Glutamatergic neuron (in vitro differentiated cells): ENCODE measurements at regions not wholly inside any gene's neighbourhood (a gene's known extent, or its start where the extent isn't known, plus 50 kb on each side); places are given as distances from the start of the nearest gene placed in this dataset.
"Not testable (repeated sequence)": the region's sequence is repeated elsewhere in the genome, so short reads cannot be mapped to it uniquely, and the experiment has no call there.

Source experiments
- DNase-seq: peaks from one replicate; pipeline ENCODE4 v3.0.0; 2022
- H3K27ac Mint-ChIP-seq: one replicate; pipeline ENCODE4 v1.8.0; 2020; ENCODE audit warnings: mild to moderate bottlenecking, mixed read lengths, inconsistent platforms; ENCODE audit not compliant: unreplicated experiment
- H3K27me3 Mint-ChIP-seq: one replicate; pipeline ENCODE4 v1.8.0; 2020; ENCODE audit warnings: mild to moderate bottlenecking, moderate library complexity, mixed read lengths, inconsistent platforms; ENCODE audit not compliant: unreplicated experiment
- H3K36me3 Mint-ChIP-seq: one replicate; pipeline ENCODE4 v1.8.0; 2020; ENCODE audit warnings: mild to moderate bottlenecking, mixed read lengths, inconsistent platforms; ENCODE audit not compliant: unreplicated experiment
- H3K4me1 Mint-ChIP-seq: one replicate; pipeline ENCODE4 v1.8.0; 2020; ENCODE audit warnings: mild to moderate bottlenecking, low read depth, mixed read lengths, inconsistent platforms; ENCODE audit not compliant: unreplicated experiment
- H3K4me3 Mint-ChIP-seq: one replicate; pipeline ENCODE4 v1.8.0; 2020; ENCODE audit warnings: mild to moderate bottlenecking, mixed read lengths, inconsistent platforms; ENCODE audit not compliant: unreplicated experiment
- H3K9me3 Mint-ChIP-seq: one replicate; pipeline ENCODE4 v1.8.0; 2020; ENCODE audit warnings: mild to moderate bottlenecking, moderate library complexity, mixed read lengths, inconsistent platforms; ENCODE audit not compliant: unreplicated experiment
- CTCF ChIP-seq: fragments of 200-600 bp; sonication (generic); IDR thresholded peaks from one replicate; pipeline ENCODE4 v1.5.0; 2021; ENCODE audit not compliant: partially characterized antibody, unreplicated experiment

GRCh38 chr7:79923953-79924352, 210.7 kb upstream of the GNAI1 start:
- no peak for TF ChIP-seq CTCF
- H3K27me3 Mint-ChIP-seq: peaks cover 2% of the 10 kb centered on the region
- H3K9me3 Mint-ChIP-seq: no peaks in the 10 kb centered on the region
- H3K27ac Mint-ChIP-seq: no peak overlapping the region
- no peak for DNase-seq
- no peak overlapping the region for H3K4me3 Mint-ChIP-seq
- no peaks in the 10 kb centered on the region for H3K4me1 Mint-ChIP-seq
- no peaks in the 10 kb centered on the region for H3K36me3 Mint-ChIP-seq

GRCh38 chr7:79922894-79923293, 211.7 kb upstream of the GNAI1 start:
- DNase-seq: no peak
- peaks cover 2% of the 10 kb centered on the region for H3K27me3 Mint-ChIP-seq
- no peaks in the 10 kb centered on the region for H3K9me3 Mint-ChIP-seq
- no peak overlapping the region for H3K4me3 Mint-ChIP-seq
- no peak overlapping the region for H3K27ac Mint-ChIP-seq
- H3K4me1 Mint-ChIP-seq: no peaks in the 10 kb centered on the region
- H3K36me3 Mint-ChIP-seq: no peaks in the 10 kb centered on the region
- no peak for TF ChIP-seq CTCF

GRCh38 chr7:79921976-79922375, 212.7 kb upstream of the GNAI1 start:
- no peak overlapping the region for H3K27ac Mint-ChIP-seq
- no peaks in the 10 kb centered on the region for H3K36me3 Mint-ChIP-seq
- H3K9me3 Mint-ChIP-seq: no peaks in the 10 kb centered on the region
- DNase-seq: no peak
- no peak for TF ChIP-seq CTCF
- H3K4me1 Mint-ChIP-seq: no peaks in the 10 kb centered on the region
- peaks cover 2% of the 10 kb centered on the region for H3K27me3 Mint-ChIP-seq
- H3K4me3 Mint-ChIP-seq: no peak overlapping the region

GRCh38 chr7:79918632-79919031, 216.0 kb upstream of the GNAI1 start:
- not testable (repeated sequence) for H3K27me3 Mint-ChIP-seq

GRCh38 chr7:79915346-79915745, 219.3 kb upstream of the GNAI1 start:
- not testable (repeated sequence) for H3K27ac Mint-ChIP-seq, H3K9me3 Mint-ChIP-seq

More at GRCh38 chr7:79918632-79919031, 216.0 kb upstream of the GNAI1 start:
- H3K4me1 Mint-ChIP-seq, H3K9me3 Mint-ChIP-seq, H3K4me3 Mint-ChIP-seq, H3K27ac Mint-ChIP-seq, DNase-seq, H3K36me3 Mint-ChIP-seq: not testable (repeated sequence)

GRCh38 chr7:79912213-79912633, 222.4 kb upstream of the GNAI1 start:
- no peak for TF ChIP-seq CTCF
- Mint-ChIP-seq H3K9me3 (no peaks in the 10 kb centered on the region), H3K27ac (no peak overlapping the region), H3K27me3 (peaks cover 2% of the 10 kb centered on the region), H3K36me3 (no peaks in the 10 kb centered on the region), H3K4me1 (no peaks in the 10 kb centered on the region), H3K4me3 (no peak overlapping the region)
- no peak for DNase-seq

More at GRCh38 chr7:79915346-79915745, 219.3 kb upstream of the GNAI1 start:
- not testable (repeated sequence) for H3K4me1 Mint-ChIP-seq, H3K27me3 Mint-ChIP-seq, H3K36me3 Mint-ChIP-seq, DNase-seq, H3K4me3 Mint-ChIP-seq
